Neural progenitor cell (in vitro differentiated cells): ENCODE measurements at regions not wholly inside any gene's neighbourhood (a gene's known extent, or its start where the extent isn't known, plus 50 kb on each side); places are given as distances from the start of the nearest gene placed in this dataset.

Experiments
- DNase-seq: peaks from one replicate; pipeline ENCODE4 v3.0.0-alpha.2; 2016; ENCODE audit warnings: low spot score
- H2AFZ ChIP-seq: fragments of 200-600 bp; sonication (generic); replicated peaks from 2 replicates; pipeline ENCODE4 v1.6.1; 2016; ENCODE audit warnings: antibody characterized with exemption
- H3F3A ChIP-seq: fragments of 200-600 bp; sonication (generic); 2 replicates; pipeline ENCODE4 v1.6.1; 2016; ENCODE audit warnings: antibody characterized with exemption, low read depth
- H3K27ac ChIP-seq: fragments of 200-600 bp; sonication (generic); 2 replicates; pipeline ENCODE4 v1.5.1; 2016; ENCODE audit warnings: mild to moderate bottlenecking
- H3K27me3 ChIP-seq: fragments of 200-600 bp; sonication (generic); 2 replicates; pipeline ENCODE4 v1.6.1; 2016; ENCODE audit warnings: mild to moderate bottlenecking, moderate library complexity
- H3K36me3 ChIP-seq: fragments of 200-600 bp; sonication (generic); 2 replicates; pipeline ENCODE4 v1.5.1; 2016
- H3K4me1 ChIP-seq: fragments of 200-600 bp; sonication (generic); 2 replicates; pipeline ENCODE4 v1.6.1; 2016; ENCODE audit warnings: mixed run types
- H3K4me2 ChIP-seq: fragments of 200-600 bp; sonication (generic); 2 replicates; pipeline ENCODE4 v1.6.1; 2016
- H3K4me3 ChIP-seq: fragments of 200-600 bp; sonication (generic); 2 replicates; pipeline ENCODE4 v1.5.1; 2016
- H3K79me2 ChIP-seq: fragments of 200-600 bp; sonication (generic); 2 replicates; pipeline ENCODE4 v1.6.1; 2016; ENCODE audit warnings: low read depth
- H3K9ac ChIP-seq: fragments of 200-600 bp; sonication (generic); 2 replicates; pipeline ENCODE4 v1.6.1; 2016
- H3K9me3 ChIP-seq: fragments of 200-600 bp; sonication (generic); 2 replicates; pipeline ENCODE4 v1.5.1; 2016; ENCODE audit warnings: low read depth
- H4K20me1 ChIP-seq: fragments of 200-600 bp; sonication (generic); 2 replicates; pipeline ENCODE4 v1.6.1; 2016; ENCODE audit warnings: low read depth
- H3K27ac Mint-ChIP-seq: 3 replicates; pipeline ENCODE4 v1.8.0; 2021; ENCODE audit warnings: mixed read lengths
- H3K27me3 Mint-ChIP-seq: 2 replicates; pipeline ENCODE4 v1.8.0; 2022; ENCODE audit warnings: low read depth, mild to moderate bottlenecking, inconsistent platforms, moderate library complexity, mixed read lengths; ENCODE audit not compliant: insufficient read depth
- H3K36me3 Mint-ChIP-seq: 3 replicates; pipeline ENCODE4 v1.8.0; 2021; ENCODE audit warnings: mixed read lengths
- H3K4me1 Mint-ChIP-seq: 3 replicates; pipeline ENCODE4 v1.8.0; 2021; ENCODE audit warnings: mixed read lengths
- H3K4me3 Mint-ChIP-seq: 3 replicates; pipeline ENCODE4 v1.8.0; 2021; ENCODE audit warnings: mild to moderate bottlenecking, moderate library complexity, mixed read lengths
- H3K9me3 Mint-ChIP-seq: 3 replicates; pipeline ENCODE4 v1.8.0; 2020; ENCODE audit warnings: mixed read lengths
- EZH2 ChIP-seq: fragments of 200-600 bp; sonication (generic); IDR thresholded peaks from 2 replicates; pipeline ENCODE4 v1.6.1; 2017; ENCODE audit warnings: antibody characterized with exemption, mild to moderate bottlenecking, moderate library complexity
- EZH2phosphoT487 ChIP-seq: fragments of 200-600 bp; sonication (generic); IDR thresholded peaks from 2 replicates; pipeline ENCODE4 v1.6.1; 2017; ENCODE audit warnings: antibody characterized with exemption
- TF ChIP-seq, protein P1 (sequence below): fragments of 200-600 bp; sonication (generic); IDR thresholded peaks from 2 replicates; pipeline ENCODE4 v1.5.1; 2017; ENCODE audit warnings: antibody characterized with exemption, mild to moderate bottlenecking

DNA sequence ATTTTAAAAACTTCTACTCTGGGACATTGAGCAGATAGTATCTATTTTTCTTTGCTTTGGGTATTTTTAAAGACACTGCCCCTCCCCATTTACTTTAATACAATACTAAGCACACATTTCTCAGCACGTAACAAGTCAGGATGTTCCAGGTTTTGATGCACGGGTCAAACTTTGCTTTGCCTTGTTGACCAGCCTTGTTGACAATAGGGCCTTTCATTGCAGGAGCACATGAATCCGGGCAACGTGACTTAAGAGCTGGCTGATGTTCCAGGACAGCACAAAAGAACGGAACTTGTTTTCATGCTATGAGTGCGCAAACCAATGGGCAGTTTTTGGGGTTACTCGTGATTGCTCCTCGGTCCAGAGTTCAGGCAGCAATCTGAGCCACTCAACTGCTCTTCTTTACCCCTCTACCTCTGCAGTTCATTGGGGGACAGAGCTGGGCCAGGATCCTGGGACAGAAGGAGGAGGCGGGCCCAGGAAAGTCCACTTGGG is 78.6 kb upstream of the SLC22A16 start:
- Mint-ChIP-seq H3K27me3 (peaks cover 2% of the 10 kb centered on the region), H3K9me3 (peaks cover 21% of the 10 kb centered on the region), H3K4me3 (no peak overlapping the region), H3K36me3 (no peaks in the 10 kb centered on the region), H3K4me1 (no peaks in the 10 kb centered on the region), H3K27ac (no peak overlapping the region)
- no peak overlapping the region for H3K9ac ChIP-seq
- no peaks in the 10 kb centered on the region for H3K79me2 ChIP-seq
- no peak overlapping the region for H2AFZ ChIP-seq
- H3K9me3 ChIP-seq: no peaks in the 10 kb centered on the region
- DNase-seq: no peak
- H4K20me1 ChIP-seq: no peaks in the 10 kb centered on the region
- H3K27me3 ChIP-seq: no peaks in the 10 kb centered on the region
- no peaks in the 10 kb centered on the region for H3K4me1 ChIP-seq
- no peak overlapping the region for H3K4me3 ChIP-seq
- TF ChIP-seq EZH2phosphoT487: no peak
- TF ChIP-seq, protein P1, sequence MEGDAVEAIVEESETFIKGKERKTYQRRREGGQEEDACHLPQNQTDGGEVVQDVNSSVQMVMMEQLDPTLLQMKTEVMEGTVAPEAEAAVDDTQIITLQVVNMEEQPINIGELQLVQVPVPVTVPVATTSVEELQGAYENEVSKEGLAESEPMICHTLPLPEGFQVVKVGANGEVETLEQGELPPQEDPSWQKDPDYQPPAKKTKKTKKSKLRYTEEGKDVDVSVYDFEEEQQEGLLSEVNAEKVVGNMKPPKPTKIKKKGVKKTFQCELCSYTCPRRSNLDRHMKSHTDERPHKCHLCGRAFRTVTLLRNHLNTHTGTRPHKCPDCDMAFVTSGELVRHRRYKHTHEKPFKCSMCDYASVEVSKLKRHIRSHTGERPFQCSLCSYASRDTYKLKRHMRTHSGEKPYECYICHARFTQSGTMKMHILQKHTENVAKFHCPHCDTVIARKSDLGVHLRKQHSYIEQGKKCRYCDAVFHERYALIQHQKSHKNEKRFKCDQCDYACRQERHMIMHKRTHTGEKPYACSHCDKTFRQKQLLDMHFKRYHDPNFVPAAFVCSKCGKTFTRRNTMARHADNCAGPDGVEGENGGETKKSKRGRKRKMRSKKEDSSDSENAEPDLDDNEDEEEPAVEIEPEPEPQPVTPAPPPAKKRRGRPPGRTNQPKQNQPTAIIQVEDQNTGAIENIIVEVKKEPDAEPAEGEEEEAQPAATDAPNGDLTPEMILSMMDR: no peak
- TF ChIP-seq EZH2: no peak
- H3K27ac ChIP-seq: no peak overlapping the region
- H3K4me2 ChIP-seq: no peak overlapping the region
- no peaks in the 10 kb centered on the region for H3K36me3 ChIP-seq
- H3F3A ChIP-seq: no peaks in the 10 kb centered on the region

DNA sequence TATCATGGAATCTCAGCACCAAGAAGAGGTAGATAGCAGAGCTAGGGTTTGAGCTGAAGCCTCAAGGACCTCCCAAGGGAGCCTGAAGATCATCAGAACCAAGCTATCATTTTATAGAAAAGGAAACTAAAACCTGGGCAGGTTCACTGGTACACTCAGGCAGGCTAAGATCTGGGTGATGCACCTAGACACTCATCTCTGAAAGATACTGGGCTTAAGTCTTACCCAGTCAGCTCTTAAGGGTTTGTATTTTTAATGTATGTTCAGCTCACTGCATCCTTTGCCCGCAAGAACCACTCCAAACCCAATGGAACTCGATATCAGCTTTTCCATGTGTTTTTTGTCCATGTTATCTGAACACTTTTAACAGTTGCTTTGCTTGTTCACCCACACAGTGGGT is 78.0 kb upstream of the SLC22A16 start:
- H3K4me3 ChIP-seq: no peak overlapping the region
- no peaks in the 10 kb centered on the region for H3F3A ChIP-seq
- no peaks in the 10 kb centered on the region for H3K27me3 ChIP-seq
- TF ChIP-seq EZH2phosphoT487: no peak
- TF ChIP-seq EZH2: no peak
- TF ChIP-seq, protein P1: no peak
- no peak overlapping the region for H3K27ac Mint-ChIP-seq
- H2AFZ ChIP-seq: no peak overlapping the region
- peaks cover 21% of the 10 kb centered on the region for H3K9me3 Mint-ChIP-seq
- no peaks in the 10 kb centered on the region for H3K79me2 ChIP-seq
- H3K27ac ChIP-seq: no peak overlapping the region
- no peak overlapping the region for H3K4me3 Mint-ChIP-seq
- H3K4me1 Mint-ChIP-seq: no peaks in the 10 kb centered on the region
- no peak overlapping the region for H3K9ac ChIP-seq
- DNase-seq: no peak
- no peak overlapping the region for H3K4me2 ChIP-seq
- H3K4me1 ChIP-seq: no peaks in the 10 kb centered on the region
- H3K36me3 ChIP-seq: no peaks in the 10 kb centered on the region
- peaks cover 2% of the 10 kb centered on the region for H3K27me3 Mint-ChIP-seq
- no peaks in the 10 kb centered on the region for H3K9me3 ChIP-seq
- H4K20me1 ChIP-seq: no peaks in the 10 kb centered on the region
- H3K36me3 Mint-ChIP-seq: no peaks in the 10 kb centered on the region

DNA sequence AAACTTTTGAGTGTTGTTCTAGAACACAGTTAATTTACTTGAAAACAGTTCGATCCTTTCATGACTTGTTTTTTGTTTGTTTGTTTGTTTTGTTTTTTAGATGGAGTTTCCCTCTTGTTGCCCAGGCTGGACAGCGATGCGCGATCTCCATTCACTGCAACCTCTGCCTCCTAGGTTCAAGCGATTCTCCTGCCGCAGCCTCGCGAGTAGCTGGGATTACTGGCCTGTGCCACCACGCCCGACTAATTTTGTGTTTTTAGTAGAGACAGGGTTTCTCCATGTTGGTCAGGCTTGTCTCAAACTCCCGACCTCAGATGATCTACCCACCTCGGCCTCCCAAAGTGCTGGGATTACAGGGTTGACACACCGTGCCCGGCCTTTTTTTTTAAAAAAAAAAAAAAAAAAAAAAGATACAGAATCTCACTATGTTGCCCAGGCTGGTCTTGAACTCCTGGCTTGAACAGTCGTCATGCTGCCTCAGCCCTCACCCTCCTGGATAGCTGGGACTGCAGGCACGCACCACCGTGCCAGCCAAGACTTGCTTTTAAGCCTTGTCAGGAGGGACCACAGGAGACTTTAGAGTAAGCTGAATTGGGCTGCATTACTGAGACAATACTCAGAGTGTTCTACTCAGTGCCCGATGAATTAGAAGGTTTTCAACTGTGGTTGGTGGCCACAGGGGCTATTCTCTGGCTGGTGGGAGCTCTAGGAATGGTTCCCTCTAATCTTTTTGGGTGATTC is 76.7 kb upstream of the SLC22A16 start:
- no peaks in the 10 kb centered on the region for H3F3A ChIP-seq
- TF ChIP-seq EZH2phosphoT487 (no peak), EZH2 (no peak)
- TF ChIP-seq, protein P1: no peak
- H3K9me3 ChIP-seq: no peaks in the 10 kb centered on the region
- no peaks in the 10 kb centered on the region for H3K27me3 ChIP-seq
- H3K9ac ChIP-seq: no peak overlapping the region
- H3K36me3 ChIP-seq: no peaks in the 10 kb centered on the region
- Mint-ChIP-seq H3K4me1 (no peaks in the 10 kb centered on the region), H3K4me3 (no peak overlapping the region), H3K27me3 (peaks cover 2% of the 10 kb centered on the region), H3K9me3 (peaks cover 21% of the 10 kb centered on the region), H3K36me3 (no peaks in the 10 kb centered on the region), H3K27ac (no peak overlapping the region)
- no peak overlapping the region for H3K4me2 ChIP-seq
- H3K4me3 ChIP-seq: no peak overlapping the region
- H3K4me1 ChIP-seq: no peaks in the 10 kb centered on the region
- no peak overlapping the region for H3K27ac ChIP-seq
- H2AFZ ChIP-seq: no peak overlapping the region
- DNase-seq: no peak
- no peaks in the 10 kb centered on the region for H3K79me2 ChIP-seq
- H4K20me1 ChIP-seq: no peaks in the 10 kb centered on the region
